ENCODE measurements at regions not wholly inside any gene's neighbourhood (a gene's known extent, or its start where the extent isn't known, plus 50 kb on each side); places are given as distances from the start of the nearest gene placed in this dataset.

DNA sequence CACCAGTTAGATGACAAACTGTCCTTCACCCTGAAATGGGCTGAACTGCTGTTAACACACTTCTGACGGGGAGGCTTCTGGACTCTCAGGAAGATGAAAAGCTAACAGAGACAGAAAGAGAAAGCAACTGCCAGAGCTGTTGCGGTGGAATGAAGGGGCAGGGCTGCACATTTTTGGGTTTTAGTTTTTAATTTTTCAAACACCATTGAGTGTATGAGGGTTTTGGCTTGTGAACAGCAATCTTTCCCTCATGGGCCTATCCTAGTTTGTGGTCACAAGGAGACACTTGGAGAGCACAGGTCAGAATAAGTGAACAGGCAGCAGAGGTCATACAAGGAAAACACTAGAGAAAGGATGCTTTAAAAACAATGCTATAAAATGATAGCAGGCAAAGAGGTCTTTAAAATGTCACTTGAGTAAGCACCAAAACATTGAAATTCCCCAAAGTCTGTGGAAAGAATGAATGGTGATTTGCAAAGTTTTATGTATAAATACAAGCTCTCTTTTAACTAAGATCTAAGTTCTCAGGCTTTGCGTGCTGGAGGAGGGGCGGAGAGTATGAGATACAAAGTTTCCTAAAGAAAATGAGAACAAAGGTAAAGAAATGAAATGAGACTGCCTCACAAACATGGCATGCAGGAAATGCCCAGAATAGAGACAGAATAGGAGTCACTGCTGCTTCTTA is 101.4 kb upstream of the GLI3 start:
- Mint-ChIP-seq H3K27me3 (no peaks in the 10 kb centered on the region), H3K4me3 (no peak overlapping the region), H3K9me3 (no peaks in the 10 kb centered on the region), H3K27ac (no peak overlapping the region), H3K4me1 (no peaks in the 10 kb centered on the region)
- ATAC-seq (no peak), DNase-seq (no peak)

DNA sequence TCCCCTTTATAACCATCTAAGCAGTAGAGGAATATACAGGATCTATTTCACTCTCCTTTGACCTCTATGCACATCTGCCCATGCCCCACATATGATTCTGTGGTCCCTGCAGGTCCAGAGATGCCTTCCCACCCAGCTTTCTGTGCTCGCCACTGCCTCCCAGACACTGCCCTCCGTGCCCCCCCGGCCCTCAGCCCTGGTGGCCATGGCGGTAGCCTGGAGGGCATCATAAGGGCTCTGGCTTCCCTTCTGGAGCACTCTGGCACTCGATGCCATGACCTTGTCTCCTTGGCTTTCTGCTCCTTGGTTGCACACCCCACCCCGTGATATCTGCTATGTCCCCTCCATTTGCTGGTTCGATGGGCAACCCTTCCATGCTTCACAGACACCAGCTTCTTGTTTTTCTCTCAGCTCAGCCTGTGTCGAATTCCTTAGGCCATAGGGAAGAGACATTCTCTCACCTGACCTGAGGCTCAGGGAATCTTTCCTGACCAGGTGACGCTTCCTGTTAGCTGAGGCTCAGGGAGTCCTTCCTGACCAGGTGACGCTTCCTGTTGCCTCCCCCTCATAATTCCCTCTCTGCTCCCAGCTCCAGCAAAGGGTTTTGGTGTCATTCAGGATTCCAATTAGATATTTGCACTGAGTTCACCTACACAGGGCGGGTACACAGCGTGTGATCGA is 100.4 kb upstream of the GLI3 start:
- ATAC-seq, result no peak
- Mint-ChIP-seq H3K27ac (no peak overlapping the region), H3K27me3 (no peaks in the 10 kb centered on the region), H3K4me1 (no peaks in the 10 kb centered on the region), H3K9me3 (peaks cover 5% of the 10 kb centered on the region in 2 donors), H3K4me3 (no peak overlapping the region)
- DNase-seq, result no peak

DNA sequence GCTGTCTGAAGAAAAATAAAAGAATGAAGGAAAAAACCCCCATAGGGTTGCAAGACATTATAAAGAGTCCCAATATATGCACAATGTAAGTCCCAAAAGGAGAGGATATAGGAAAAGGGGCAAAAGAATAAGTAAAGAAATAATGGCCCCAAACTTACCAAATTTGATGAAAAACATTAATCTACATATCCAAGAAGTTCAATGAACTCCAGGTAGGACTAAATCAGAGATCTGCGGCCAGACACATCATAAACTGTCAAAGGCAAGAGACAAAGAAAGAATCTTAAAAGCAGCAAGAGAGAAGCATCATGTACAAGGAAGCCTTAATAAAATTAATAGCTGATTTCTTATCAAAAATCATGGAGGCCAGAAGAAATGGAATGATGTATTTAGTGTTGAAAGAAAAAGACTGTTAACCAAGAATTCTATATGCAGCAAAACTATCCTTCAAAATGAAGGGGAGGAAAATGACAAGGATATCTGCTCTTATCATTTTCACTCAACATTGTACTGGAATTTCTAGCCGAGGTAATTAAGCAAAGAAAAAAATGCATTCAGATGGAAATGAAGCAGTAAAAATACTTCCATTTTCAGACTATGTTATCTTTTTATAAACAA is 95.7 kb upstream of the GLI3 start:
- Mint-ChIP-seq H3K27me3 (no peaks in the 10 kb centered on the region), H3K4me1 (no peaks in the 10 kb centered on the region), H3K9me3 (peaks cover 11 to 15% of the 10 kb centered on the region in 2 donors), H3K27ac (no peak overlapping the region), H3K4me3 (no peak overlapping the region)
- DNase-seq, result no peak
- ATAC-seq, result no peak

DNA sequence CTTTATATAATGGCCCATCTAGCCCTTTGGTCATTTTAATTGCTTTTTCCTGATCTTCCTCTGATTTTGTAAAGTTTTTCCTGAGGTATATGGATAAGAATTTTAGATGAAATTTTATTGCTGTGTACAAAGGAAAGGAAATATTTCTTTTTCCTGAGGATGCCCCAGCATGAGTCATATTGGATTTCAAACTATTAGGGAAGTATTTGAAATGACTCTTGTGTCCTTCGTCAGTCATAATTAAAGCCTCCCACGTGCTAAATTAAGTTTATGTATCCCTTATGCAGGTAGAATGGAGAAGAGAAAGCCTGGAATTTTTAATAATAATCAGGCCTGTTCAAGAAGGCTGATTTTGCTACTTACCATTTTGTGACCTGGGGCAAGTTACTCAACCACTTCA is 82.6 kb upstream of the GLI3 start:
- no peak for DNase-seq

DNA sequence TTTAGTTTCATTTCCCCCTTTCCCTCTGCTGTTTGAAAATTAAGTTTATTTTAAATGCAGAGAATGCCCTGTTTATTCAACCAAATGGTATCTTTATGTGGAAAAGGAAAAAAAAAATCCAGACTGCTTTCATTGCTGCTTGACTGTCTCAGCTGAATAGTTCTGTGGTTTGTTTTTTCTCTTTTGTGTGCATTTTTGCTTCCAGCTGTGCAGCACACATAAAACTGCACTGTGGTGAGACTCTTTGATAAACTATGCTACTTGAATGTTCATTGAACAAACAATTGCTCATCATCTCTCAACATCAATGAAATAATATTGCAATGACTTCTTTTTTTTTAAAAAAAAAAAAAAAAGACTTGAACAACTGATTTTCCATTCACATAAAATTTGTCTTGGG is 78.6 kb upstream of the GLI3 start:
- peaks cover 5 to 11% of the 10 kb centered on the region in 2 donors for H3K9me3 Mint-ChIP-seq
- ATAC-seq (no peak), DNase-seq (no peak)
- H3K27ac Mint-ChIP-seq, result no peak overlapping the region
- no peaks in the 10 kb centered on the region for H3K27me3 Mint-ChIP-seq
- no peak overlapping the region for H3K4me3 Mint-ChIP-seq
- H3K4me1 Mint-ChIP-seq, result no peaks in the 10 kb centered on the region

More for the DNA sequence above, 82.6 kb upstream of the GLI3 start:
- peaks cover 0 to 3% of the 10 kb centered on the region in 2 donors for H3K9me3 Mint-ChIP-seq
- H3K4me3 Mint-ChIP-seq, result no peak overlapping the region
- H3K4me1 Mint-ChIP-seq, result no peaks in the 10 kb centered on the region
- no peak for ATAC-seq
- H3K27ac Mint-ChIP-seq, result no peak overlapping the region
- H3K27me3 Mint-ChIP-seq, result no peaks in the 10 kb centered on the region

DNA sequence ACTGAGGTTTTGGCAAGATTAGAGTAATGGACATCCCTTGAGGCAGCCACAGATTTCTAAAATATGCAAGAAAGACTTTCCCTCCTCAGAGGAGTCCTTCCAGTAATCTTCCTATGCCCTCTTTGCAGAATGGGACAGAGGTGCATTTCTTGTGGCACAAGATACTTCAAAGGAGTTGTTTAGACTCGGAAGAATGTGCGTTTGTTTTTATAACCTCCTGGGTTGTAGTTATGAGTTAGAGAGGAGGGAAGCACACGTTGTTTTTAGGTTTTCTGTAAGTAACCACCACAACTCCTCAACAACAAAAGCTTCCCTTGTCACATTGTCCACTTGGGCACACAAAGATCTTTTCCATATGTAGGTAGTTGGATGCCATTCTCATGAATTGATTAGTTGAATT is 78.1 kb upstream of the GLI3 start:
- DNase-seq (no peak), ATAC-seq (no peak)
- no peaks in the 10 kb centered on the region for H3K4me1 Mint-ChIP-seq
- H3K9me3 Mint-ChIP-seq, result peaks cover 5 to 11% of the 10 kb centered on the region in 2 donors
- no peak overlapping the region for H3K27ac Mint-ChIP-seq
- no peak overlapping the region for H3K4me3 Mint-ChIP-seq
- no peaks in the 10 kb centered on the region for H3K27me3 Mint-ChIP-seq

DNA sequence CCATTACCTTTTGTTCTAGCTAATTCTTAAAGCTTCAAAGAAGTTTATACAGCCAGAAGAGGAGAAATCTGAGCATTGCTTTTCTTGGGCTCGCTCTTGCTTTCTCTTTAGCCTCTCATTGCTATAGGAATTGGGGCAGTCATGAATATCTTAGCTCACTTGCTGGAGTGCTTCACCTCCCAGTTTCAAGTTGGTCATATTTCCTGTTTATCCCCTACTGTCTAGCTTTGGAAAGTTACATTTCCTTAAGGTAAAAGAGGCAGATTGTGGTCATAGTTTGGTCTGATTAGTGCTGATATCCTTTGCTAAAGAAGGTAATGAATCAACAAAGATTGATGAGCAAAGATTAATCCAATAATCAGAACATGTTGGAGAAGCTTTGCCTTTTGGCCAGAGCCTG is 77.7 kb upstream of the GLI3 start:
- H3K27ac Mint-ChIP-seq, result no peak overlapping the region
- no peaks in the 10 kb centered on the region for H3K4me1 Mint-ChIP-seq
- no peak for ATAC-seq
- H3K4me3 Mint-ChIP-seq, result no peak overlapping the region
- no peak for DNase-seq
- peaks cover 5 to 11% of the 10 kb centered on the region in 2 donors for H3K9me3 Mint-ChIP-seq
- no peaks in the 10 kb centered on the region for H3K27me3 Mint-ChIP-seq

DNA sequence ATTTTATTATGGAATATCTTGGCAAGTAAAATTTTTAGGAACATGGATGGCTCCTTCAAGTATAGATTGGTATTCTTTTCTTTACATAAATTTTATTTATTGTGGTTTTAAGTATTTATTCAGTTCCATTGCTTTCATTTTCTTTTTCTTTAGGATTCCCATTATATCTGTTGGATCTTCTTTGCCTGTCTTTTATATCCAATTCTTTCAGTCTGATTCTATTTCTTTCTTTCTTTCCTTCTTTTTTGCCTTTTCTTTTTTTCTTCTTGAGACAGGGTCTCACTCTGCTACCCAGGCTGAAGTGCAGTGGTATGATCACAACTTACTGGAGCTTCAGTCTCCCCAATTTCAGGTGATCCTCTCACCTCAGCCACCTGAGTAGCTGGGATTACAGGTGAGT is 74.2 kb upstream of the GLI3 start:
- Mint-ChIP-seq H3K27ac (no peak overlapping the region), H3K9me3 (peaks cover 5 to 20% of the 10 kb centered on the region in 2 donors), H3K4me1 (no peaks in the 10 kb centered on the region), H3K27me3 (no peaks in the 10 kb centered on the region), H3K4me3 (no peak overlapping the region)
- ATAC-seq, result no peak
- DNase-seq, result no peak

DNA sequence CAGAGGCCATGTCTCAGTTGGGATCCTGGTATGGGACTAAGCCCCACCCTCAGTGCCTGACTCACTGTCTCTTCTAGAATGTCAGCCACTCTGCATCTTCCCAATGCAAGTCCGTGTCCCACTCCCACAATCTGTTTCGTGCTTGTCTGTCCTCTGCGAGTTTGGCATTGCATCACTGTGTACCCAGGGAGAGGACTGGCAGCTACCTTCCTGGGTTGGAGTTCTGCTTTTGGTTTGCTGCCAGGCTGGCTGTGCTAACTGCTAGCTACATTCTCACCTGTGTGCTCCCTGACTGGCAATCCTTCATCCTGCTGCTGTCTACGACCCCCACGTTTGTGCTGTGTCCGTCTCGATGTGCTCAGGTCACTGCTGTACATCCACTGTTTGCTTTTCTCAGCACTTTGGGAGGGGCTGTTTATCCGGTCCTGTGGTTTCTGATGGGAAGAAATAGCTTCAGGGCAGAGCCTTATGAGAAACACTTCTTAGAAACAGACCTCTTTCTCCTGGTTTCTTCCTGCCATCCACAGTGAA is 56.0 kb upstream of the GLI3 start:
- no peak for ATAC-seq
- H3K4me3 Mint-ChIP-seq, result no peak overlapping the region
- H3K27me3 Mint-ChIP-seq, result peaks cover 6% of the 10 kb centered on the region
- no peak overlapping the region for H3K27ac Mint-ChIP-seq
- peaks cover 0 to 7% of the 10 kb centered on the region in 2 donors for H3K9me3 Mint-ChIP-seq
- DNase-seq, result no peak
- no peaks in the 10 kb centered on the region for H3K4me1 Mint-ChIP-seq

DNA sequence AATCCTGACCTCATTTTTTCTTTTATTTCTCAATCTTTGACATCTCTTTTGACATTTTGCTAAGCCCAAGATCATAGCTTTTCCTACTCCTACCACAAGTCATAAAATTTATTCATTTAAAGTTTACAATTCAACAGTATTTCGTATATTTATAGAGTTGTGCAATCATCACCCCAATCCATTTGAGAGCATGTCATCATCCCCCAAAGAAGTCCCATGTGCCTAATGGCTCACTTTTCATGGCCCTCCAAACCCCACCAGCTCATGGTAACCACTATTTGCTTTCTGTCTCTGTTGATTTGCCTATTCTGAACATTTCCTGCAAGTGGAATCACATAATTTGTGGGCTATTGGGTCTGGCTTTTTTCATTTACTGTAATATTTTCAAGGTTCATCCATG is 52.5 kb upstream of the GLI3 start:
- Mint-ChIP-seq H3K9me3 (peaks cover 0 to under 1% of the 10 kb centered on the region in 2 donors), H3K4me1 (no peaks in the 10 kb centered on the region)
- ATAC-seq, result no peak

More for the DNA sequence above, 52.5 kb upstream of the GLI3 start:
- no peak for DNase-seq
- Mint-ChIP-seq H3K27ac (no peak overlapping the region), H3K4me3 (no peak overlapping the region), H3K27me3 (peaks cover 7% of the 10 kb centered on the region)
